ENCODE measurements at regions not wholly inside any gene's neighbourhood (a gene's known extent, or its start where the extent isn't known, plus 50 kb on each side); places are given as distances from the start of the nearest gene placed in this dataset.

GRCh38 chr15:72887376-72887775 lies 103.8 kb upstream of the ADPGK start:
- Mint-ChIP-seq H3K36me3 (no peaks in the 10 kb centered on the region), H3K27me3 (peaks cover 12% of the 10 kb centered on the region), H3K9me3 (peaks cover under 1% of the 10 kb centered on the region), H3K4me3 (no peak overlapping the region), H3K4me1 (no peaks in the 10 kb centered on the region), H3K27ac (no peak overlapping the region)
- DNase-seq = no peak
- CTCF ChIA-PET = no interaction called here

GRCh38 chr15:72884311-72884710 lies 100.8 kb upstream of the ADPGK start:
- no peaks in the 10 kb centered on the region for H3K4me1 Mint-ChIP-seq
- no peak overlapping the region for H3K4me3 Mint-ChIP-seq
- H3K9me3 Mint-ChIP-seq = peaks cover 4% of the 10 kb centered on the region
- CTCF ChIA-PET = no interaction called here
- no peak overlapping the region for H3K27ac Mint-ChIP-seq
- peaks cover 10% of the 10 kb centered on the region for H3K27me3 Mint-ChIP-seq
- H3K36me3 Mint-ChIP-seq = no peaks in the 10 kb centered on the region
- no peak for DNase-seq

- DNase-seq = no peak
- no peaks in the 10 kb centered on the region for H3K4me1 Mint-ChIP-seq
- no peak overlapping the region for H3K4me3 Mint-ChIP-seq
- no peaks in the 10 kb centered on the region for H3K9me3 Mint-ChIP-seq
- H3K36me3 Mint-ChIP-seq = no peaks in the 10 kb centered on the region
- H3K27me3 Mint-ChIP-seq = peaks cover 29% of the 10 kb centered on the region
- H3K27ac Mint-ChIP-seq = no peak overlapping the region
- CTCF ChIA-PET = interaction anchor here (1.0 kb wide), 1 partner anchor 152 kb away, joined by 4 read pairs; no protein-coding TSS in a partner anchor
These were observed 90.0 kb upstream of the ADPGK start for GRCh38 chr15:72873379-72874233.

- CTCF ChIA-PET = no interaction called here
- H3K4me3 Mint-ChIP-seq = no peak overlapping the region
- DNase-seq = no peak
- H3K27ac Mint-ChIP-seq = no peak overlapping the region
- peaks cover 38% of the 10 kb centered on the region for H3K27me3 Mint-ChIP-seq
- no peaks in the 10 kb centered on the region for H3K9me3 Mint-ChIP-seq
- H3K4me1 Mint-ChIP-seq = no peaks in the 10 kb centered on the region
- no peaks in the 10 kb centered on the region for H3K36me3 Mint-ChIP-seq
These were observed 88.7 kb upstream of the ADPGK start for GRCh38 chr15:72872066-72872845.

- CTCF ChIA-PET = no interaction called here
- no peaks in the 10 kb centered on the region for H3K4me1 Mint-ChIP-seq
- no peak overlapping the region for H3K4me3 Mint-ChIP-seq
- no peaks in the 10 kb centered on the region for H3K36me3 Mint-ChIP-seq
- H3K27ac Mint-ChIP-seq = no peak overlapping the region
- H3K27me3 Mint-ChIP-seq = peaks cover 24% of the 10 kb centered on the region
- no peaks in the 10 kb centered on the region for H3K9me3 Mint-ChIP-seq
- DNase-seq = no peak
These were observed 83.5 kb upstream of the ADPGK start for GRCh38 chr15:72866866-72867616.

GRCh38 chr15:72866182-72866581 lies 82.6 kb upstream of the ADPGK start:
- Mint-ChIP-seq H3K9me3 (no peaks in the 10 kb centered on the region), H3K36me3 (no peaks in the 10 kb centered on the region), H3K27me3 (peaks cover 19% of the 10 kb centered on the region), H3K4me3 (no peak overlapping the region), H3K27ac (no peak overlapping the region), H3K4me1 (no peaks in the 10 kb centered on the region)
- DNase-seq = no peak
- CTCF ChIA-PET = no interaction called here

- H3K4me1 Mint-ChIP-seq = no peaks in the 10 kb centered on the region
- H3K4me3 Mint-ChIP-seq = no peak overlapping the region
- no peak for DNase-seq
- CTCF ChIA-PET = no interaction called here
- H3K36me3 Mint-ChIP-seq = no peaks in the 10 kb centered on the region
- peaks cover 15% of the 10 kb centered on the region for H3K27me3 Mint-ChIP-seq
- H3K27ac Mint-ChIP-seq = no peak overlapping the region
- no peaks in the 10 kb centered on the region for H3K9me3 Mint-ChIP-seq
These were observed 81.9 kb upstream of the ADPGK start for GRCh38 chr15:72865486-72865885.

- CTCF ChIA-PET = no interaction called here
- H3K27me3 Mint-ChIP-seq = peaks cover 13% of the 10 kb centered on the region
- no peak overlapping the region for H3K4me3 Mint-ChIP-seq
- no peaks in the 10 kb centered on the region for H3K9me3 Mint-ChIP-seq
- no peak for DNase-seq
- no peaks in the 10 kb centered on the region for H3K36me3 Mint-ChIP-seq
- no peaks in the 10 kb centered on the region for H3K4me1 Mint-ChIP-seq
- no peak overlapping the region for H3K27ac Mint-ChIP-seq
These were observed 81.1 kb upstream of the ADPGK start for GRCh38 chr15:72864681-72865080.

- Mint-ChIP-seq H3K27ac (no peak overlapping the region), H3K36me3 (no peaks in the 10 kb centered on the region), H3K9me3 (no peaks in the 10 kb centered on the region), H3K27me3 (no peaks in the 10 kb centered on the region), H3K4me3 (no peak overlapping the region), H3K4me1 (no peaks in the 10 kb centered on the region)
- CTCF ChIA-PET = no interaction called here
- DNase-seq = no peak
These were observed 77.9 kb upstream of the ADPGK start for GRCh38 chr15:72861354-72861910.

- H3K27ac Mint-ChIP-seq = no peak overlapping the region
- no peak overlapping the region for H3K4me3 Mint-ChIP-seq
- no peaks in the 10 kb centered on the region for H3K9me3 Mint-ChIP-seq
- H3K4me1 Mint-ChIP-seq = no peaks in the 10 kb centered on the region
- H3K36me3 Mint-ChIP-seq = no peaks in the 10 kb centered on the region
- DNase-seq = no peak
- no peaks in the 10 kb centered on the region for H3K27me3 Mint-ChIP-seq
- CTCF ChIA-PET = no interaction called here
These were observed 76.2 kb upstream of the ADPGK start for GRCh38 chr15:72859757-72860145.

GRCh38 chr15:72859017-72859756 lies 75.6 kb upstream of the ADPGK start:
- H3K27me3 Mint-ChIP-seq = no peaks in the 10 kb centered on the region
- no peak overlapping the region for H3K4me3 Mint-ChIP-seq
- no peaks in the 10 kb centered on the region for H3K9me3 Mint-ChIP-seq
- CTCF ChIA-PET = no interaction called here
- DNase-seq = no peak
- H3K4me1 Mint-ChIP-seq = no peaks in the 10 kb centered on the region
- no peak overlapping the region for H3K27ac Mint-ChIP-seq
- no peaks in the 10 kb centered on the region for H3K36me3 Mint-ChIP-seq

GRCh38 chr15:72858205-72858604 lies 74.6 kb upstream of the ADPGK start:
- H3K27me3 Mint-ChIP-seq = peaks cover 2% of the 10 kb centered on the region
- H3K4me3 Mint-ChIP-seq = no peak overlapping the region
- H3K4me1 Mint-ChIP-seq = no peaks in the 10 kb centered on the region
- H3K27ac Mint-ChIP-seq = no peak overlapping the region
- no peaks in the 10 kb centered on the region for H3K9me3 Mint-ChIP-seq
- H3K36me3 Mint-ChIP-seq = no peaks in the 10 kb centered on the region
- DNase-seq = no peak
- CTCF ChIA-PET = no interaction called here

- Mint-ChIP-seq H3K9me3 (no peaks in the 10 kb centered on the region), H3K36me3 (no peaks in the 10 kb centered on the region), H3K27ac (no peak overlapping the region), H3K4me3 (no peak overlapping the region), H3K4me1 (no peaks in the 10 kb centered on the region), H3K27me3 (peaks cover 4% of the 10 kb centered on the region)
- CTCF ChIA-PET = no interaction called here
- DNase-seq = no peak
These were observed 73.9 kb upstream of the ADPGK start for GRCh38 chr15:72857331-72858063.

Measured in activated naive CD4-positive, alpha-beta T cell treated with anti-CD3 and anti-CD28 coated beads, Interleukin-2, amount 10 ng/mL, durations not matched to agents 7 days and 5 days (primary cell).